ENCODE measurements at regions not wholly inside any gene's neighbourhood (a gene's known extent, or its start where the extent isn't known, plus 50 kb on each side); places are given as distances from the start of the nearest gene placed in this dataset.

DNA sequence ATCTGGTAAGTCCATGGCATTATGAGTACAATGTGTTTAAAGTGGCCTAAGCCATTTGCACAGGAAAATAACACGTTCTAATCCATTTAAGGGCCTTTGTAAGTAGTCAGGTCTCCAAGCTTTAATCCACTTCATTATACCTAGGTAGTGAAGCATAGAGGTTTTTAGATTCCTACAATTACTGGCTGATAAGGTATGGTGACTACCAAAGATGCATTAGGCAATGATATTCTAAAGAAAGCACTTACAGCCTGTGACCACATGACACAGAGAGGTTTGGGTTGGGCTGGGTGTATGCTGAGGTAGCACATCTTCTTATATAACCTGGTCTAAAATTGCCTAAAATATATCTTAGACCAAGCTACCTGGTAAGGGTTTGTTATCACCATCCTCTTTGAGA, 504.4 kb downstream of the TFAP2B start:
- intact Hi-C loops (cut with DNase I): no loop called here
- WGBS: 67% methylated on average over 1 of the region's 1 CpG
- H3K4me3 ChIP-seq: no peak overlapping the region

DNA sequence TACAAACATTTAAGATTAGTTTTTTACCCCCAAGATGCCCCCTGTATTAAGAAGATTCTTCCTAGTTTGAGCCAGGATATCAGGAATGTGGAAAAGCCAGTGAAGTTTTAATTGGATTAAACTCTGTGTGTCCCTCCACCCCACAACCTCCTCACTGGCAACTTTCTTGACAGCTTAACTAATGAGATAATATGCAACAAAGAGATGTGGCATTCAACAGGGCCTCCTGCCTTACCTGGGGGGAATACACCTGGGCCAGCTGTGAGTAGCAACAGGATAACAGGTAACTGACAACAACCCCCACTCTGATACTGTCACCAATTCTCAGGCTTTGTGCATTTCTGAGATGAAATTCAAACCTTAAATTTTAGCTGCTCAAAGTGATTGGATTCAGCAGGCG, 512.3 kb downstream of the TFAP2B start:
- WGBS: 100% methylated on average over 1 of the region's 1 CpG

More for the DNA sequence above, 504.4 kb downstream of the TFAP2B start:
- Histone ChIP-seq H3K9me3 (no peaks in the 10 kb centered on the region), H3K36me3 (no peaks in the 10 kb centered on the region), H3K27me3 (peaks cover 0 to 4% (median 0%) of the 10 kb centered on the region in 4 donors), H3K27ac (replicated peaks in 1 of 4) (no peak overlapping the region), H3K4me1 (no peaks in the 10 kb centered on the region)
- TF ChIP-seq EP300 (IDR thresholded peaks at IDR 0.05) (no peak), POLR2A (IDR thresholded peaks at IDR 0.05; ENCODE audit: low read depth) (no peak), POLR2AphosphoS5 (IDR thresholded peaks at IDR 0.05) (no peak)
- TF ChIP-seq, protein P1, sequence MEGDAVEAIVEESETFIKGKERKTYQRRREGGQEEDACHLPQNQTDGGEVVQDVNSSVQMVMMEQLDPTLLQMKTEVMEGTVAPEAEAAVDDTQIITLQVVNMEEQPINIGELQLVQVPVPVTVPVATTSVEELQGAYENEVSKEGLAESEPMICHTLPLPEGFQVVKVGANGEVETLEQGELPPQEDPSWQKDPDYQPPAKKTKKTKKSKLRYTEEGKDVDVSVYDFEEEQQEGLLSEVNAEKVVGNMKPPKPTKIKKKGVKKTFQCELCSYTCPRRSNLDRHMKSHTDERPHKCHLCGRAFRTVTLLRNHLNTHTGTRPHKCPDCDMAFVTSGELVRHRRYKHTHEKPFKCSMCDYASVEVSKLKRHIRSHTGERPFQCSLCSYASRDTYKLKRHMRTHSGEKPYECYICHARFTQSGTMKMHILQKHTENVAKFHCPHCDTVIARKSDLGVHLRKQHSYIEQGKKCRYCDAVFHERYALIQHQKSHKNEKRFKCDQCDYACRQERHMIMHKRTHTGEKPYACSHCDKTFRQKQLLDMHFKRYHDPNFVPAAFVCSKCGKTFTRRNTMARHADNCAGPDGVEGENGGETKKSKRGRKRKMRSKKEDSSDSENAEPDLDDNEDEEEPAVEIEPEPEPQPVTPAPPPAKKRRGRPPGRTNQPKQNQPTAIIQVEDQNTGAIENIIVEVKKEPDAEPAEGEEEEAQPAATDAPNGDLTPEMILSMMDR (IDR thresholded peaks at IDR 0.05): no peak
- DNase-seq (ENCODE audit: extremely low spot score): no peak

DNA sequence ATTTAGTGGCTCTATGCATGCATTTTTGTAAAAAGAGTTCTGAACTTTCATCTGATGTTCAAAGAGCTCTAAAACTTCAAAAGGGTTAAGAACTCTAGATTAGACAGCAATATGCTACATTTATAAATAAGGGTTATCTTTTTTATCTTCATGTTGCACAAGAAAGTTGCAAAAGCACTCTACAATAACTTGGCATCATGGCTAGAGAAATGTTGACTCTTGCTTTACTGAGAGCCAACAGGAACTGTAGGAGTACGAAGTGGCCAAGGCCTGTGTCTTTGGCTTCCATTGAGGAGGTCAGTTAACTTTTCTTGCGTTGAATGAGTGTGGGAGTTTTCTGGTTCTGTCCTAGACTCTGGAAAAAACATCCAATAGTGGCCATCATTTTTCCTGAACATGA, 516.9 kb downstream of the TFAP2B start:
- Histone ChIP-seq H3K4me3 (no peak overlapping the region), H3K4me1 (no peaks in the 10 kb centered on the region), H3K27ac (replicated peaks in 1 of 4) (no peak overlapping the region), H3K27me3 (no peaks in the 10 kb centered on the region), H3K36me3 (no peaks in the 10 kb centered on the region), H3K9me3 (no peaks in the 10 kb centered on the region)
- intact Hi-C loops (cut with DNase I): no loop called here
- DNase-seq (ENCODE audit: extremely low spot score): no peak
- no peak for TF ChIP-seq POLR2A (IDR thresholded peaks at IDR 0.05; ENCODE audit: low read depth)
- WGBS: 77% methylated on average over 2 of the region's 2 CpGs

More for the DNA sequence above, 512.3 kb downstream of the TFAP2B start:
- no peak for DNase-seq (ENCODE audit: extremely low spot score)
- TF ChIP-seq EP300 (IDR thresholded peaks at IDR 0.05) (no peak), POLR2A (IDR thresholded peaks at IDR 0.05; ENCODE audit: low read depth) (no peak), POLR2AphosphoS5 (IDR thresholded peaks at IDR 0.05) (no peak)
- TF ChIP-seq, protein P1 (IDR thresholded peaks at IDR 0.05): no peak
- no peaks in the 10 kb centered on the region for H3K9me3 ChIP-seq
- no peaks in the 10 kb centered on the region for H3K36me3 ChIP-seq
- H3K4me1 ChIP-seq: no peaks in the 10 kb centered on the region
- no peak overlapping the region for H3K27ac ChIP-seq (replicated peaks in 1 of 4)
- intact Hi-C loops (cut with DNase I): no loop called here
- H3K4me3 ChIP-seq: no peak overlapping the region
- peaks cover 0 to 5% (median 0%) of the 10 kb centered on the region in 4 donors for H3K27me3 ChIP-seq

DNA sequence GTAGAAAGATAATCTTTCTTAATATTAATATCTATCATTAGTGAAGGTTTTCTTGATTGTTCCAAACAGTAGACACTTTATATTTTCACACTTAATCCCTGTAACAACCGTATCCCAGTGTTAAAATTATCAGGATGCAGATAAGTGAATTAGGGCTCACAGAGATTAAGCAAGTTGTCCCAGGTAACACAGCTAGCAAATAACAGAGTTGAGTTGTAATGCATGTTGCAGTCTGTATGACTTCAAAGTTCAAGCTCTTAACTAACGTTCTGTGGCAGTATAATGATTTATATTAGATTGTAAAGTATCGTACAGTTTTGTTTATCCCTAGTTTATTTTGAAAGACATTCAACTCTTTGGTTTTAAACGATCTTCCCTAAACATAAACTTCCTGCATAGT, 517.5 kb downstream of the TFAP2B start:
- Histone ChIP-seq H3K27ac (replicated peaks in 1 of 4) (no peak overlapping the region), H3K4me3 (no peak overlapping the region), H3K4me1 (no peaks in the 10 kb centered on the region), H3K9me3 (no peaks in the 10 kb centered on the region), H3K36me3 (no peaks in the 10 kb centered on the region), H3K27me3 (no peaks in the 10 kb centered on the region)
- intact Hi-C loops (cut with DNase I): no loop called here
- 32% methylated on average over 4 of the region's 4 CpGs for WGBS
- no peak for DNase-seq (ENCODE audit: extremely low spot score)
- TF ChIP-seq EP300 (IDR thresholded peaks at IDR 0.05) (no peak), POLR2A (IDR thresholded peaks at IDR 0.05; ENCODE audit: low read depth) (no peak), POLR2AphosphoS5 (IDR thresholded peaks at IDR 0.05) (no peak)
- TF ChIP-seq, protein P1 (IDR thresholded peaks at IDR 0.05): no peak

DNA sequence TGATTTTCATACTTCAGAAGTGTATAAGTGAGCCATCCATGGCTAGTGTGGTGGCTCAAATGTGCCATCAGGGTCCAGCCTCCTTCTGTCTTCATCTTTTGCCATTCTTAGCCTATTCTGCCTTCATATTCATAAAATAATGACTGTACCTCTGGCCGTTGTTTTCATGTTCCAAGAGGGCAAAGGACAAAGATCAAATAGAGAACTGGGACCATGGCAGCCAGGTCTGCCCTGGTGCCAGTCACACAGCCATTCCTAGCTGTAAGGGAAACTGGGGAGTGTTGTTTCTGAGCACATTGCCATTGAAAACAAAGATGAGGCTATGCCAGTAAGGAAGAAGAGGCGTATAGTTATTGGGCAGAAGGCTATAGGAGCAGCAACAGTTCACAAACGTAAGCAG, 518.6 kb downstream of the TFAP2B start:
- intact Hi-C loops (cut with DNase I): no loop called here
- 75% methylated on average over 3 of the region's 3 CpGs for WGBS
- H3K27me3 ChIP-seq: no peaks in the 10 kb centered on the region

More for the DNA sequence above, 518.6 kb downstream of the TFAP2B start:
- no peaks in the 10 kb centered on the region for H3K4me1 ChIP-seq
- DNase-seq (ENCODE audit: extremely low spot score): no peak
- TF ChIP-seq POLR2A (IDR thresholded peaks at IDR 0.05; ENCODE audit: low read depth) (no peak), POLR2AphosphoS5 (IDR thresholded peaks at IDR 0.05) (no peak), EP300 (IDR thresholded peaks at IDR 0.05) (no peak)
- TF ChIP-seq, protein P1 (IDR thresholded peaks at IDR 0.05): no peak
- H3K4me3 ChIP-seq: no peak overlapping the region
- no peaks in the 10 kb centered on the region for H3K9me3 ChIP-seq
- H3K36me3 ChIP-seq: no peaks in the 10 kb centered on the region
- no peak overlapping the region for H3K27ac ChIP-seq (replicated peaks in 1 of 4)
